NCI-H2171 (cell line): ENCODE measurements at regions not wholly inside any gene's neighbourhood (a gene's known extent, or its start where the extent isn't known, plus 50 kb on each side); places are given as distances from the start of the nearest gene placed in this dataset.

Source experiments
- DNase-seq: peaks from one replicate; lab custom pipeline; 2025; lab: John Stamatoyannopoulos, UW

GRCh38 chr18:24987303-24988252 is 364.4 kb downstream of the ZNF521 start:
- no peak for DNase-seq

- no peak for DNase-seq
Observed at GRCh38 chr18:24988253-24988840, 363.6 kb downstream of the ZNF521 start.

DNA sequence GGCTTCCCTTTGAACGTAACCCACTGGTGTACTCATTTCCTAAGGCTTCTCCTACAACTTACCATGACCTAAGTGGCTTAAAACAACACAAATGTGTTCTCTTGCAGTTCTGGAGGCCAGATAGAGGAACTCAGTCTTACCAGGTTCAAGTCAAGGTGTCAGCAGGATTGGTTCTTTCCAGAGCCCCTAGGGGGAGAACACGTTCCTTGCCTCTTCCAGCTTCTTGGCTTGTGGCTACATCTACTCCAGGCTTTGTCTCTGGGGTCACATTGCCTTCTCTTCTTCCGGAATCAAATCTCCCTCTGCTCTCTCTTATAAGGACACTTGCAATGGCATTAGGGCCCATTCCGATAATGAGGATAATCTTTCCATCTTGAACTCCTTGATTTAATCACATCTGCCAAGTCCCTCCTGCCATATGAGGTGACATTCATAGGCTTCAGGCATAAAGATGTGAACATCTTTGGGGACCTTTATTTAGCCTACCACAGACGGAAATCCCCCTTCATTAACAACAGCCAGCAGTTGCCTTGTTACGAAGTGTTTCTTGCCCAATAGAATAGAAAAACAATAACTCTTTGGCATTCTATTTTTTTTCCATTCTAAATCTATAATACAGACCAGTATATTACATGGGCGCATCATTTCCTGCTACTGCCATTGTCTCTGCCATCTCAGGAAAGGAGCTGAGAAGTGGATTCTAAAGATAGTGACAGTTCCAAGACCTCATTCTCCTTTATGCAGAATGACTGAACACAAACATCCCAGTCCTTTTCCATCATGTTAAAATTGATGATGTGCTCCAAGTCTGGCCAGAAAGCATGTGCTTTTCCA is 362.0 kb downstream of the ZNF521 start:
- no peak for DNase-seq

DNA sequence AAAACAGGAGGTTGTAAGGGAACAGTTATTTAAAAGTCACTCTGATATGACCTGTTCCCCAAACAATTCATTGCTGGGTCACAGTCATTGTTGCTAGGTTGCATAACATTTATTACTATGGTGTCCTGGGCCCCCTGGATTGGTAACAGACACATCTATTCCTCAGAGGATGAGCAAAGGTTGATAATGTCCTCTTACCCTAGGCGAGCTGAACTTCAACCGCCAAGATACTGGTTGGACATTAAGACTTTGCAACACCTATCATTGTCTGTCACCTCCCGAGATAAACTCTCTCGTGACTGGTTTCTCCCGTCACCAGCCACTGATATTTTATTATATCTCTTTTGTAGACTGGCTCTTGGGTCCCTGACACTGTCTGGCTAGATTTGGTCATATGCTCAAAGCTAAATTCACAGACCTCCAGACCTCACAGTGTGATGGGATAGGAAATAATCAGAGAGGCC is 361.3 kb downstream of the ZNF521 start:
- no peak for DNase-seq

- DNase-seq: no peak
Observed at GRCh38 chr18:24991141-24992060, 360.6 kb downstream of the ZNF521 start.

- DNase-seq: no peak
Observed at GRCh38 chr18:24992491-24992890, 359.5 kb downstream of the ZNF521 start.

DNA sequence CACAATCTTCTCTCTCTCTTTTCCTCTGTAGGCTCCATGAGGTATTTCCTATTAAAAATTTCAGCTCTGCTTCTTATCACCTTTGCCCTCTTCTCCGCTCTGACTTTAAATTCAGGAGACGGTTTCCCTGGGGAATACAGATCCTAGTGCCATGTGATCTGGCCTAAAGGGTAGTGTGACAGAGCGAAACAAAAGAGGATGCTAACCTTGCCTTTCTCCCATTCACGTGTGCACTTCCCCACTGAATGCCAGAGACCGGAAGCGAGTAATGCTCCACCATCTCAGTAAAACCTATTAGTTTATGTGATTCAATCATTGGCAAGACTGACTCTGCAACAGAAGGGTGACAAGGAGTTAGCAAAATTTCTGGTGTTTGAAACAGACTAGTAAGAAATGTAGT is 358.3 kb downstream of the ZNF521 start:
- no peak for DNase-seq

DNA sequence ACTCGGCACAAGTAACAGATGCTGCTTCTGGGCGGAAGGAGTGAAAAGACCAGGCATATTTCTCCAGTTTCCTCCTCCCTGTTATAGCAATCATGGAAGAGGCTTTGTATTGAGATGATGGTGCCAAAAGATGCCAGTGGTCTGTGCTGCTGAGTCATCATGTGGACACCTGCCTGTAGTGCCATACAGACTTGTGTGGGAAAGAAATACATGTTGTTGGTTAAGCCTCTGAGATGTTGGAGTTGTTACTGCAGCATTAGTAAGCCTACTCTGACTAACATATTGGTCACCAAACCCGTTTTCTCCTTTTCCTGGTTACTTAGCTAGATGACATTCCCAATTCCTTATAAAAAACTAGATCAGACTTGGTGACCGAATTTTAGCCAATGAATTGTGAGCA is 356.9 kb downstream of the ZNF521 start:
- DNase-seq: no peak

GRCh38 chr18:24995755-24996154 is 356.2 kb downstream of the ZNF521 start:
- no peak for DNase-seq

DNA sequence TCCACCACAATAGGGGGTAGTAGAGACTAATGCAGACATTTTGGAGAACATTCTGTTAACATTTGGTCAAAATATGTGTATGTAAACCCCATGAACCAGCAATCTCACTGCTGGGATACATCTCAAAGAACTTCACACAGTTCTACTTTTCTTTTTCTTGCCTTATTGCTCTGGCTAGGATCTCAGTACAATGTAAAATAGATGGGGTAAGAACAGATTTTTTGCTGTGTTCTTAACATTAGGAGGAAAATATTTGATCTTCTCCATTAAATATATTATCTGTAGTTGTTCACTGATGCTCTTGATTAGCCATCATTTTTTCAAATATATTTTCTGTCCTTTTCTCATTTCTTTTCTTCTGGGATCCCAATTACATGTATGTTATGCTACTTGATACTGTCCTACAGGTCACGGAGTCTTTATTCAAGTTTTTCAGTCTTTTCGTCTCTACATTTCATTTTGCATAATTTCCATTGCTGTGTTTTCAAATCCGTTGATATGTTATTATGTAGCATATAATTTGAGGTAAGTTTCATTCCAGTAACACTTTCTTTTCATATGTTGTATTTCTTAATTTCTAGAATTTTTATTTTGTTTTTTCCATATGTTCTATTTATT is 352.2 kb downstream of the ZNF521 start:
- no peak for DNase-seq

GRCh38 chr18:25001803-25002202 is 350.2 kb downstream of the ZNF521 start:
- no peak for DNase-seq

DNA sequence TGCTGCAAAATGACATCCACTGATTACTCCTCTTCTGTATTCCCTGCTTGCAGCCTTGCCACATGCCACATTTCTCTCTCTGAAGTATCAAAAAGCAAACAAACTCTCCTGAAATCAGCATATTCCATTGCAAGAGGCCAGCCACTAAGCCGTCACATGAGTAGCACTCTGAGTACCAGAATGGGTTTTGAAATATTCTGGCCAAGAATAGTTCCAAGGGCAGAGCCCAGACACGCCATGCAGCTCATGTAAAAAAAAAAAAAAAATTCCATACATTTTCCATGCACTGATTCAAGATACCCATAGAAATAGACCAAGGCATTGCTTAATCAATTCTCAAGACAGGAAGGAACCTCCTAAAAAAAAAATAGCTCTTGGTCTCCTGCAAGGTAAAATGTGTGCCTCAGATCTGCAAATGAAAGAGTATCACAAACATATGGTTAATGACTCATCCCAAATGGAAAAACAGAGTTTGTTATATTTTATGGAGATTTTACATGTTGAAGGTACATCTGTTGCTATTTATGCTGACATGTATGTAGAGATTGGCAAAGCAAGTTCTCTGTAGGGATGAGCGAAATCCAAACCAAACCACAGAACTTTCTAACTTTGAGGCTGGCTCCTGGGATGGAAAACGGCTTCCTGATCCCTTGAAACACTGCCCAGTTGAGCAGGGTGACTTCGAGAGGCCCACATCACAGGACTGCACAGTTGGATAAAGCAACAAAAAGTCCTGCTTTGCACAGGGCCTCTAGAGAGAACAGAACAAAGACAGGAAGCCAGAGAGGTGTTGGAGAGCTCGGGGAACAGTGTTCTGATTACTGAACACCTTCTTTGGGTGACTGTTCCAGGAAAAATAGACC is 346.2 kb downstream of the ZNF521 start:
- DNase-seq: no peak

GRCh38 chr18:25010623-25011374 is 341.2 kb downstream of the ZNF521 start:
- no peak for DNase-seq
